Glutamatergic neuron (in vitro differentiated cells): ENCODE measurements at regions not wholly inside any gene's neighbourhood (a gene's known extent, or its start where the extent isn't known, plus 50 kb on each side); places are given as distances from the start of the nearest gene placed in this dataset.

ENCODE experiments used
- DNase-seq: peaks from one replicate; pipeline ENCODE4 v3.0.0; 2022
- H3K27ac Mint-ChIP-seq: one replicate; pipeline ENCODE4 v1.8.0; 2020; ENCODE audit warnings: mild to moderate bottlenecking, mixed read lengths, inconsistent platforms; ENCODE audit not compliant: unreplicated experiment
- H3K27me3 Mint-ChIP-seq: one replicate; pipeline ENCODE4 v1.8.0; 2020; ENCODE audit warnings: mild to moderate bottlenecking, moderate library complexity, mixed read lengths, inconsistent platforms; ENCODE audit not compliant: unreplicated experiment
- H3K36me3 Mint-ChIP-seq: one replicate; pipeline ENCODE4 v1.8.0; 2020; ENCODE audit warnings: mild to moderate bottlenecking, mixed read lengths, inconsistent platforms; ENCODE audit not compliant: unreplicated experiment
- H3K4me1 Mint-ChIP-seq: one replicate; pipeline ENCODE4 v1.8.0; 2020; ENCODE audit warnings: mild to moderate bottlenecking, low read depth, mixed read lengths, inconsistent platforms; ENCODE audit not compliant: unreplicated experiment
- H3K4me3 Mint-ChIP-seq: one replicate; pipeline ENCODE4 v1.8.0; 2020; ENCODE audit warnings: mild to moderate bottlenecking, mixed read lengths, inconsistent platforms; ENCODE audit not compliant: unreplicated experiment
- H3K9me3 Mint-ChIP-seq: one replicate; pipeline ENCODE4 v1.8.0; 2020; ENCODE audit warnings: mild to moderate bottlenecking, moderate library complexity, mixed read lengths, inconsistent platforms; ENCODE audit not compliant: unreplicated experiment
- CTCF ChIP-seq: fragments of 200-600 bp; sonication (generic); IDR thresholded peaks from one replicate; pipeline ENCODE4 v1.5.0; 2021; ENCODE audit not compliant: partially characterized antibody, unreplicated experiment

DNA sequence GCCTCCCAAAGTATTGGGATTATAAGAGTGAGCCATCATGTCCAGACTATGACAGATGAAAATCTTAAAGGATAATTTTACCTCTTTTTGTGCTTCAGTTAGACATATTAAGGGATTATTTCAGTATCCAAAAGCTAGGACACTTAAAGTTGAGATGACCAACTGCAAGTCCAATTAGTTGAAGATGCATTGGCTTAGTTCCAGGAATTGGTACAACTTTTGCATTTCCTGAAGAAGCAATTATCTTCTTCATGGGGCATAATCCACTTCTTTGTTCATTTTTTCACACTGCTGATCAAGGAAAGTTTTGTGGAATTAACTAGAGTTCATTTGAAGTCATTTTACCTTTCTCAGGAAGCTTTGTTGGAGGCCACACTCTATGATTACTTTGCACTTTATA, 72.0 kb upstream of the HECW1 start:
- no peak for DNase-seq
- H3K9me3 Mint-ChIP-seq: no peaks in the 10 kb centered on the region
- no peaks in the 10 kb centered on the region for H3K36me3 Mint-ChIP-seq
- H3K27me3 Mint-ChIP-seq: peaks cover 2% of the 10 kb centered on the region
- TF ChIP-seq CTCF: no peak
- H3K4me3 Mint-ChIP-seq: no peak overlapping the region
- no peaks in the 10 kb centered on the region for H3K4me1 Mint-ChIP-seq
- no peak overlapping the region for H3K27ac Mint-ChIP-seq

GRCh38 chr7:43041105-43041504, 71.3 kb upstream of the HECW1 start:
- DNase-seq: no peak
- peaks cover 2% of the 10 kb centered on the region for H3K9me3 Mint-ChIP-seq
- H3K27ac Mint-ChIP-seq: no peak overlapping the region
- no peaks in the 10 kb centered on the region for H3K4me1 Mint-ChIP-seq
- no peak overlapping the region for H3K4me3 Mint-ChIP-seq
- TF ChIP-seq CTCF: no peak
- H3K36me3 Mint-ChIP-seq: no peaks in the 10 kb centered on the region
- H3K27me3 Mint-ChIP-seq: peaks cover 2% of the 10 kb centered on the region

GRCh38 chr7:43041724-43042123, 70.7 kb upstream of the HECW1 start:
- Mint-ChIP-seq H3K4me1 (no peaks in the 10 kb centered on the region), H3K4me3 (no peak overlapping the region), H3K27ac (no peak overlapping the region), H3K27me3 (peaks cover 2% of the 10 kb centered on the region), H3K36me3 (no peaks in the 10 kb centered on the region), H3K9me3 (peaks cover 2% of the 10 kb centered on the region)
- no peak for DNase-seq
- TF ChIP-seq CTCF: no peak

- no peak overlapping the region for H3K4me3 Mint-ChIP-seq
- TF ChIP-seq CTCF: no peak
- H3K9me3 Mint-ChIP-seq: peaks cover 2% of the 10 kb centered on the region
- no peak for DNase-seq
- no peaks in the 10 kb centered on the region for H3K4me1 Mint-ChIP-seq
- no peaks in the 10 kb centered on the region for H3K36me3 Mint-ChIP-seq
- no peaks in the 10 kb centered on the region for H3K27me3 Mint-ChIP-seq
- no peak overlapping the region for H3K27ac Mint-ChIP-seq
Measured at GRCh38 chr7:43042302-43042701, 70.1 kb upstream of the HECW1 start.

DNA sequence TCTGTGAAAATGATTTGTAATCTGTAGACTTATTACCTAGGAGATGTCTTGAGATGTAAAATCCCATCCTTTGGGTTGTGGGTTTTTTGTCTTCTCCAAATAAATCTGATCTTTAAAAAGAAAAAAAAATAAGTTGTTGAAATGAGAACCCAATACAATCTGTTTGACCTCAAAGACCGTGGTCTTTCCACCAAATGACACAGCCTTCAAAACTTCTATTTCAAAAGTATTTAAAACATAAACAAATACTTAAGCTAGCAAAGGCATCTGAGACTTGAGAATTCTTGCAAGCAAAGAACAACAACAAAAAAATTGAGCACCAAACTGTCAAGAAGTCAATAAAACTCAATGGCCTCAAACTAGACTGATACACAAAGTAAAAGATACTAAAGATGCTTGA, 67.9 kb upstream of the HECW1 start:
- Mint-ChIP-seq H3K27ac (no peak overlapping the region), H3K4me1 (no peaks in the 10 kb centered on the region), H3K27me3 (peaks cover under 1% of the 10 kb centered on the region), H3K9me3 (peaks cover 2% of the 10 kb centered on the region), H3K36me3 (peaks cover 15% of the 10 kb centered on the region), H3K4me3 (no peak overlapping the region)
- no peak for TF ChIP-seq CTCF
- DNase-seq: no peak
